ENCODE measurements at regions not wholly inside any gene's neighbourhood (a gene's known extent, or its start where the extent isn't known, plus 50 kb on each side); places are given as distances from the start of the nearest gene placed in this dataset.

GRCh38 chr4:128716338-128716737 lies 93.2 kb upstream of the JADE1 start:
- no peak for TF ChIP-seq EZH2 (IDR thresholded peaks at IDR 0.05; ENCODE audit: borderline replicate concordance, low read length)
- no peak for TF ChIP-seq CTCF (IDR thresholded peaks at IDR 0.05; ENCODE audit: low read length)
- H2AFZ ChIP-seq (ENCODE audit: low read length), result no peak overlapping the region

GRCh38 chr4:128715616-128716015 lies 93.9 kb upstream of the JADE1 start:
- Histone ChIP-seq H3K9me2 (ENCODE audit: low read depth, low read length) (no peaks in the 10 kb centered on the region), H2AFZ (ENCODE audit: low read length) (no peak overlapping the region), H3K4me3 (ENCODE audit: low read depth, low read length, poor library complexity, severe bottlenecking) (no peak overlapping the region), H3K27ac (ENCODE audit: low read depth, low read length, poor library complexity, severe bottlenecking) (no peak overlapping the region), H4K20me1 (ENCODE audit: insufficient read depth, low read length) (no peaks in the 10 kb centered on the region), H3K9ac (ENCODE audit: low read length) (no peak overlapping the region), H3K27me3 (ENCODE audit: insufficient read depth, low read length) (no peaks in the 10 kb centered on the region), H3K36me3 (ENCODE audit: insufficient read depth, low read length) (no peaks in the 10 kb centered on the region), H3K9me3 (ENCODE audit: low read length) (no peaks in the 10 kb centered on the region), H3F3A (ENCODE audit: insufficient read depth, low read length) (no peaks in the 10 kb centered on the region), H3K79me2 (ENCODE audit: insufficient read depth, low read length) (no peaks in the 10 kb centered on the region), H3K4me1 (ENCODE audit: insufficient read depth, low read length, severe bottlenecking) (no peaks in the 10 kb centered on the region), H3K4me2 (ENCODE audit: low read length) (no peak overlapping the region)
- no peak for TF ChIP-seq CTCF (IDR thresholded peaks at IDR 0.05; ENCODE audit: low read length)
- no peak for TF ChIP-seq EZH2 (IDR thresholded peaks at IDR 0.05; ENCODE audit: borderline replicate concordance, low read length)

More at GRCh38 chr4:128716338-128716737, 93.2 kb upstream of the JADE1 start:
- no peaks in the 10 kb centered on the region for H4K20me1 ChIP-seq (ENCODE audit: insufficient read depth, low read length)
- H3K27me3 ChIP-seq (ENCODE audit: insufficient read depth, low read length), result no peaks in the 10 kb centered on the region
- H3K36me3 ChIP-seq (ENCODE audit: insufficient read depth, low read length), result no peaks in the 10 kb centered on the region
- H3K9ac ChIP-seq (ENCODE audit: low read length), result no peak overlapping the region
- H3K4me2 ChIP-seq (ENCODE audit: low read length), result no peak overlapping the region
- no peaks in the 10 kb centered on the region for H3K79me2 ChIP-seq (ENCODE audit: insufficient read depth, low read length)
- H3F3A ChIP-seq (ENCODE audit: insufficient read depth, low read length), result no peaks in the 10 kb centered on the region
- no peaks in the 10 kb centered on the region for H3K9me3 ChIP-seq (ENCODE audit: low read length)
- no peaks in the 10 kb centered on the region for H3K9me2 ChIP-seq (ENCODE audit: low read depth, low read length)
- H3K4me3 ChIP-seq (ENCODE audit: low read depth, low read length, poor library complexity, severe bottlenecking), result no peak overlapping the region
- H3K4me1 ChIP-seq (ENCODE audit: insufficient read depth, low read length, severe bottlenecking), result no peaks in the 10 kb centered on the region
- H3K27ac ChIP-seq (ENCODE audit: low read depth, low read length, poor library complexity, severe bottlenecking), result no peak overlapping the region

GRCh38 chr4:128711361-128711760 lies 98.1 kb upstream of the JADE1 start:
- Histone ChIP-seq H3K27me3 (ENCODE audit: insufficient read depth, low read length) (no peaks in the 10 kb centered on the region), H2AFZ (ENCODE audit: low read length) (no peak overlapping the region), H4K20me1 (ENCODE audit: insufficient read depth, low read length) (no peaks in the 10 kb centered on the region), H3K4me3 (ENCODE audit: low read depth, low read length, poor library complexity, severe bottlenecking) (no peak overlapping the region), H3K9me2 (ENCODE audit: low read depth, low read length) (no peaks in the 10 kb centered on the region), H3F3A (ENCODE audit: insufficient read depth, low read length) (no peaks in the 10 kb centered on the region), H3K9ac (ENCODE audit: low read length) (no peak overlapping the region), H3K36me3 (ENCODE audit: insufficient read depth, low read length) (no peaks in the 10 kb centered on the region), H3K79me2 (ENCODE audit: insufficient read depth, low read length) (no peaks in the 10 kb centered on the region), H3K27ac (ENCODE audit: low read depth, low read length, poor library complexity, severe bottlenecking) (no peak overlapping the region), H3K4me1 (ENCODE audit: insufficient read depth, low read length, severe bottlenecking) (no peaks in the 10 kb centered on the region), H3K9me3 (ENCODE audit: low read length) (no peaks in the 10 kb centered on the region), H3K4me2 (ENCODE audit: low read length) (no peak overlapping the region)
- TF ChIP-seq CTCF (IDR thresholded peaks at IDR 0.05; ENCODE audit: low read length) (no peak), EZH2 (IDR thresholded peaks at IDR 0.05; ENCODE audit: borderline replicate concordance, low read length) (no peak)
